IMR-90 (cell line): ENCODE measurements at regions not wholly inside any gene's neighbourhood (a gene's known extent, or its start where the extent isn't known, plus 50 kb on each side); places are given as distances from the start of the nearest gene placed in this dataset.

ENCODE experiments used
- BHLHE40 ChIP-seq: fragments of 150-350 bp; IDR thresholded peaks from 2 replicates; pipeline ENCODE4 v1.6.1; 2016; ENCODE audit warnings: mild to moderate bottlenecking, low read depth, low read length
- CEBPB ChIP-seq: IDR thresholded peaks from 2 replicates; pipeline ENCODE4 v1.6.1; 2012; ENCODE audit warnings: low read depth, low read length, improper control_type of control experiment
- MAFK ChIP-seq: IDR thresholded peaks from 2 replicates; pipeline ENCODE4 v1.6.1; 2012; ENCODE audit warnings: low read depth, low read length, improper control_type of control experiment
- POLR2A ChIP-seq: IDR thresholded peaks from 2 replicates; pipeline ENCODE4 v1.6.1; 2012; ENCODE audit warnings: mild to moderate bottlenecking, low read depth, low read length
- RAD21 ChIP-seq: IDR thresholded peaks from 2 replicates; pipeline ENCODE4 v1.6.1; 2012; ENCODE audit warnings: low read length, improper control_type of control experiment
- RCOR1 ChIP-seq: IDR thresholded peaks from 2 replicates; pipeline ENCODE4 v1.6.1; 2012; ENCODE audit warnings: mild to moderate bottlenecking, low read length, improper control_type of control experiment; ENCODE audit not compliant: insufficient replicate concordance
- RFX5 ChIP-seq: IDR thresholded peaks from 2 replicates; pipeline ENCODE4 v1.8.0; 2012; ENCODE audit warnings: low read depth, mild to moderate bottlenecking, low read length, moderate library complexity
- TF ChIP-seq, protein P1 (sequence below): conservative IDR thresholded peaks from 2 replicates; pipeline ENCODE4 v1.5.1; 2012; ENCODE audit warnings: mild to moderate bottlenecking, low read depth, low read length, improper control_type of control experiment
- TF ChIP-seq, protein P2 (sequence below): fragments of 150-350 bp; IDR thresholded peaks from 2 replicates; pipeline ENCODE4 v1.6.1; 2016; ENCODE audit warnings: low read depth, mild to moderate bottlenecking, low read length, moderate library complexity, borderline replicate concordance

DNA sequence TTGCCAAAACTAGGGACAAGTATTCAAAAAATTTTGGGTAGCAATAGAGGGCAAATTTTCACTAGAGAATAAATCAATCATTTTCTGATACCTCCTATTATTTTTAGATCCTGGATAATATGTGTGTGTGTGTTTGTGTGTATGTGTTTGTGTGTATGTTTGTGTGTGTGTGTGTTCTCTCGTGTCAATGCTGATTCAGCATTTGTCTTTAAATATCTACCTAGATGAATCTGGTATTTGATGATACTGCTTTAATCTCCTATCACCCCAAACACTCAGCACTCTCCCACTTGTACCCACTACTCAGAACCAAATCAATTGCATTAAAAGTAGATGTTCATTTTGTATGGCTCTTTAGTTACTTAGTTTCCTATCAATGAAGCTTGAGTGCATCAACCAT, 101.3 kb upstream of the NPFFR2 start:
- no peak for TF ChIP-seq BHLHE40
- TF ChIP-seq, protein P1, sequence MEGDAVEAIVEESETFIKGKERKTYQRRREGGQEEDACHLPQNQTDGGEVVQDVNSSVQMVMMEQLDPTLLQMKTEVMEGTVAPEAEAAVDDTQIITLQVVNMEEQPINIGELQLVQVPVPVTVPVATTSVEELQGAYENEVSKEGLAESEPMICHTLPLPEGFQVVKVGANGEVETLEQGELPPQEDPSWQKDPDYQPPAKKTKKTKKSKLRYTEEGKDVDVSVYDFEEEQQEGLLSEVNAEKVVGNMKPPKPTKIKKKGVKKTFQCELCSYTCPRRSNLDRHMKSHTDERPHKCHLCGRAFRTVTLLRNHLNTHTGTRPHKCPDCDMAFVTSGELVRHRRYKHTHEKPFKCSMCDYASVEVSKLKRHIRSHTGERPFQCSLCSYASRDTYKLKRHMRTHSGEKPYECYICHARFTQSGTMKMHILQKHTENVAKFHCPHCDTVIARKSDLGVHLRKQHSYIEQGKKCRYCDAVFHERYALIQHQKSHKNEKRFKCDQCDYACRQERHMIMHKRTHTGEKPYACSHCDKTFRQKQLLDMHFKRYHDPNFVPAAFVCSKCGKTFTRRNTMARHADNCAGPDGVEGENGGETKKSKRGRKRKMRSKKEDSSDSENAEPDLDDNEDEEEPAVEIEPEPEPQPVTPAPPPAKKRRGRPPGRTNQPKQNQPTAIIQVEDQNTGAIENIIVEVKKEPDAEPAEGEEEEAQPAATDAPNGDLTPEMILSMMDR: no peak
- no peak for TF ChIP-seq POLR2A
- TF ChIP-seq RAD21: no peak
- TF ChIP-seq RFX5: no peak
- no peak for TF ChIP-seq RCOR1
- TF ChIP-seq, protein P2, sequence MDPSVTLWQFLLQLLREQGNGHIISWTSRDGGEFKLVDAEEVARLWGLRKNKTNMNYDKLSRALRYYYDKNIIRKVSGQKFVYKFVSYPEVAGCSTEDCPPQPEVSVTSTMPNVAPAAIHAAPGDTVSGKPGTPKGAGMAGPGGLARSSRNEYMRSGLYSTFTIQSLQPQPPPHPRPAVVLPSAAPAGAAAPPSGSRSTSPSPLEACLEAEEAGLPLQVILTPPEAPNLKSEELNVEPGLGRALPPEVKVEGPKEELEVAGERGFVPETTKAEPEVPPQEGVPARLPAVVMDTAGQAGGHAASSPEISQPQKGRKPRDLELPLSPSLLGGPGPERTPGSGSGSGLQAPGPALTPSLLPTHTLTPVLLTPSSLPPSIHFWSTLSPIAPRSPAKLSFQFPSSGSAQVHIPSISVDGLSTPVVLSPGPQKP: no peak
- peak; percentile 92 for TF ChIP-seq MAFK
- TF ChIP-seq CEBPB: no peak
